ENCODE measurements at regions not wholly inside any gene's neighbourhood (a gene's known extent, or its start where the extent isn't known, plus 50 kb on each side); places are given as distances from the start of the nearest gene placed in this dataset.

- no peak for TF ChIP-seq SUZ12 (IDR thresholded peaks at IDR 0.05; ENCODE audit: extremely low read depth, insufficient read depth, insufficient read length)
- TF ChIP-seq YY1 (IDR thresholded peaks at IDR 0.05; ENCODE audit: insufficient read depth, insufficient read length) = no peak
- TF ChIP-seq ZNF274 (IDR thresholded peaks at IDR 0.05; ENCODE audit: low read depth, low read length) = no peak
These were observed 444.4 kb downstream of the UTRN start for GRCh38 chr6:144729502-144729901.

All from NT2/D1 (cell line).